ENCODE measurements at regions not wholly inside any gene's neighbourhood (a gene's known extent, or its start where the extent isn't known, plus 50 kb on each side); places are given as distances from the start of the nearest gene placed in this dataset.

GRCh38 chr6:8760951-8761350 lies 325.6 kb upstream of the SLC35B3 start:
- no peak for TF ChIP-seq CTCF (IDR thresholded peaks at IDR 0.05; ENCODE audit: poor library complexity, severe bottlenecking)
- H3K27me3 ChIP-seq (ENCODE audit: insufficient read depth, poor library complexity, severe bottlenecking) = no peaks in the 10 kb centered on the region
- no peak overlapping the region for H3K27ac ChIP-seq (ENCODE audit: poor library complexity, severe bottlenecking)
- H3K36me3 ChIP-seq (ENCODE audit: low read depth) = no peaks in the 10 kb centered on the region
- H3K9me3 ChIP-seq (ENCODE audit: severe bottlenecking) = no peaks in the 10 kb centered on the region
- DNase-seq (ENCODE audit: low spot score) (no peak), ATAC-seq (ENCODE audit: low read depth) (no peak)
- H3K4me1 ChIP-seq (ENCODE audit: insufficient read depth, poor library complexity, severe bottlenecking) = no peaks in the 10 kb centered on the region
- no peak overlapping the region for H3K4me3 ChIP-seq (ENCODE audit: severe bottlenecking)

- no peak for ATAC-seq (ENCODE audit: low read depth)
- no peak for TF ChIP-seq CTCF (IDR thresholded peaks at IDR 0.05; ENCODE audit: poor library complexity, severe bottlenecking)
- Histone ChIP-seq H3K9me3 (ENCODE audit: severe bottlenecking) (no peaks in the 10 kb centered on the region), H3K4me1 (ENCODE audit: insufficient read depth, poor library complexity, severe bottlenecking) (no peaks in the 10 kb centered on the region), H3K27me3 (ENCODE audit: insufficient read depth, poor library complexity, severe bottlenecking) (no peaks in the 10 kb centered on the region), H3K4me3 (ENCODE audit: severe bottlenecking) (no peak overlapping the region), H3K36me3 (ENCODE audit: low read depth) (no peaks in the 10 kb centered on the region), H3K27ac (ENCODE audit: poor library complexity, severe bottlenecking) (no peak overlapping the region)
- no peak for DNase-seq (ENCODE audit: low spot score)
These were observed 323.1 kb upstream of the SLC35B3 start for GRCh38 chr6:8758412-8758811.

- no peak for TF ChIP-seq CTCF (IDR thresholded peaks at IDR 0.05; ENCODE audit: poor library complexity, severe bottlenecking)
- Histone ChIP-seq H3K9me3 (ENCODE audit: severe bottlenecking) (no peaks in the 10 kb centered on the region), H3K4me3 (ENCODE audit: severe bottlenecking) (no peak overlapping the region), H3K4me1 (ENCODE audit: insufficient read depth, poor library complexity, severe bottlenecking) (no peaks in the 10 kb centered on the region), H3K27ac (ENCODE audit: poor library complexity, severe bottlenecking) (no peak overlapping the region), H3K27me3 (ENCODE audit: insufficient read depth, poor library complexity, severe bottlenecking) (no peaks in the 10 kb centered on the region), H3K36me3 (ENCODE audit: low read depth) (no peaks in the 10 kb centered on the region)
- ATAC-seq (ENCODE audit: low read depth) = no peak
- DNase-seq (ENCODE audit: low spot score) = no peak
These were observed 315.3 kb upstream of the SLC35B3 start for GRCh38 chr6:8750627-8751026.

GRCh38 chr6:8749465-8749864 lies 314.1 kb upstream of the SLC35B3 start:
- no peak for ATAC-seq (ENCODE audit: low read depth)
- TF ChIP-seq CTCF (IDR thresholded peaks at IDR 0.05; ENCODE audit: poor library complexity, severe bottlenecking) = no peak
- H3K9me3 ChIP-seq (ENCODE audit: severe bottlenecking) = no peaks in the 10 kb centered on the region
- H3K4me3 ChIP-seq (ENCODE audit: severe bottlenecking) = no peak overlapping the region
- no peaks in the 10 kb centered on the region for H3K27me3 ChIP-seq (ENCODE audit: insufficient read depth, poor library complexity, severe bottlenecking)
- H3K4me1 ChIP-seq (ENCODE audit: insufficient read depth, poor library complexity, severe bottlenecking) = no peaks in the 10 kb centered on the region
- H3K36me3 ChIP-seq (ENCODE audit: low read depth) = no peaks in the 10 kb centered on the region
- no peak for DNase-seq (ENCODE audit: low spot score)
- no peak overlapping the region for H3K27ac ChIP-seq (ENCODE audit: poor library complexity, severe bottlenecking)

- DNase-seq (ENCODE audit: low spot score) (no peak), ATAC-seq (ENCODE audit: low read depth) (no peak)
- Histone ChIP-seq H3K9me3 (ENCODE audit: severe bottlenecking) (no peaks in the 10 kb centered on the region), H3K4me3 (ENCODE audit: severe bottlenecking) (no peak overlapping the region), H3K4me1 (ENCODE audit: insufficient read depth, poor library complexity, severe bottlenecking) (no peaks in the 10 kb centered on the region), H3K27ac (ENCODE audit: poor library complexity, severe bottlenecking) (no peak overlapping the region), H3K27me3 (ENCODE audit: insufficient read depth, poor library complexity, severe bottlenecking) (no peaks in the 10 kb centered on the region), H3K36me3 (ENCODE audit: low read depth) (no peaks in the 10 kb centered on the region)
- TF ChIP-seq CTCF (IDR thresholded peaks at IDR 0.05; ENCODE audit: poor library complexity, severe bottlenecking) = no peak
These were observed 307.9 kb upstream of the SLC35B3 start for GRCh38 chr6:8743170-8743745.
